DND-41 (cell line): ENCODE measurements at regions not wholly inside any gene's neighbourhood (a gene's known extent, or its start where the extent isn't known, plus 50 kb on each side); places are given as distances from the start of the nearest gene placed in this dataset.

Experiments used
- ATAC-seq: fragments of 200-7000 bp; cut with Tn5 transposase; 3 replicates; pipeline ENCODE4 v1.9.1; 2021; ENCODE audit warnings: low read depth; ENCODE audit not compliant: insufficient read depth
- DNase-seq: peaks from one replicate; pipeline ENCODE4 v3.0.0-alpha.2; 2020
- H2AFZ ChIP-seq: 2 replicates; pipeline ENCODE4 v1.6.0; 2012; ENCODE audit warnings: low read depth, low read length
- H3K27ac ChIP-seq: 2 replicates; pipeline ENCODE4 v1.5.1; 2012; ENCODE audit warnings: low read length, inconsistent platforms
- H3K27me3 ChIP-seq: fragments of 200-600 bp; sonication (generic); 2 replicates; pipeline ENCODE4 v1.6.0; 2012; ENCODE audit warnings: low read length, mild to moderate bottlenecking, inconsistent platforms; ENCODE audit not compliant: insufficient read depth, poor library complexity
- H3K36me3 ChIP-seq: 2 replicates; pipeline ENCODE4 v1.5.1; 2012; ENCODE audit warnings: low read length, inconsistent platforms; ENCODE audit not compliant: insufficient read depth
- H3K4me1 ChIP-seq: 2 replicates; pipeline ENCODE4 v1.5.1; 2012; ENCODE audit warnings: mild to moderate bottlenecking, low read length; ENCODE audit not compliant: insufficient read depth
- H3K4me2 ChIP-seq: 2 replicates; pipeline ENCODE4 v1.6.0; 2012; ENCODE audit warnings: mild to moderate bottlenecking, moderate library complexity, low read length, inconsistent platforms; ENCODE audit not compliant: insufficient read depth
- H3K4me3 ChIP-seq, 2 experiments: fragments of 200-600 bp in 1 of 2; shearing (Covaris generic) in 1 of 2; 2 replicates each; pipeline ENCODE4 v1.5.1; 2012 to 2016; ENCODE audit warnings: inconsistent platforms in 2 of 2, low read length in 2 of 2, mild to moderate bottlenecking in 2 of 2, low read depth in 1 of 2, moderate library complexity in 1 of 2
- H3K79me2 ChIP-seq: 2 replicates; pipeline ENCODE4 v1.6.0; 2012; ENCODE audit warnings: low read length, inconsistent platforms; ENCODE audit not compliant: insufficient read depth
- H3K9ac ChIP-seq: 2 replicates; pipeline ENCODE4 v1.6.0; 2012; ENCODE audit warnings: low read depth, mild to moderate bottlenecking, inconsistent platforms, low read length, moderate library complexity
- H3K9me3 ChIP-seq: 2 replicates; pipeline ENCODE4 v1.5.1; 2012; ENCODE audit warnings: low read length, moderate library complexity, mild to moderate bottlenecking, inconsistent platforms; ENCODE audit not compliant: insufficient read depth, severe bottlenecking
- H4K20me1 ChIP-seq: 2 replicates; pipeline ENCODE4 v1.6.0; 2012; ENCODE audit warnings: low read length; ENCODE audit not compliant: insufficient read depth
- CTCF ChIP-seq: IDR thresholded peaks from 2 replicates; pipeline ENCODE4 v1.5.1; 2012; ENCODE audit warnings: borderline replicate concordance, low read length, moderate library complexity, mild to moderate bottlenecking; ENCODE audit not compliant: poor library complexity, severe bottlenecking; ENCODE audit errors: extremely low read depth
- EZH2 ChIP-seq: IDR thresholded peaks from 3 replicates; pipeline ENCODE4 v1.6.1; 2012; ENCODE audit warnings: borderline replicate concordance, low read depth, mild to moderate bottlenecking, moderate library complexity, low read length, inconsistent platforms; ENCODE audit not compliant: severe bottlenecking

- no peak for DNase-seq
These were observed 174.7 kb downstream of the ADGRL4 start for GRCh38 chr1:78831731-78832360.

GRCh38 chr1:78833491-78833890 is 173.0 kb downstream of the ADGRL4 start:
- H3K27ac ChIP-seq, result no peak overlapping the region
- H3K4me3 ChIP-seq, result no peak overlapping the region
- DNase-seq (no peak), ATAC-seq (no peak)
- H3K9ac ChIP-seq, result no peak overlapping the region
- H2AFZ ChIP-seq, result no peak overlapping the region
- H3K79me2 ChIP-seq, result no peaks in the 10 kb centered on the region
- no peak overlapping the region for H3K4me2 ChIP-seq
- no peaks in the 10 kb centered on the region for H4K20me1 ChIP-seq
- no peaks in the 10 kb centered on the region for H3K36me3 ChIP-seq
- 0 out of 2 replicates have a peak, but pooled peaks cover 6% of the 10 kb centered on the region for H3K4me1 ChIP-seq
- no peaks in the 10 kb centered on the region for H3K9me3 ChIP-seq
- TF ChIP-seq EZH2 (no peak), CTCF (no peak)
- peaks cover under 1% of the 10 kb centered on the region for H3K27me3 ChIP-seq

More at GRCh38 chr1:78831731-78832360, 174.7 kb downstream of the ADGRL4 start:
- Histone ChIP-seq H3K9ac (no peak overlapping the region), H2AFZ (no peak overlapping the region), H3K4me2 (no peak overlapping the region), H4K20me1 (no peaks in the 10 kb centered on the region), H3K9me3 (no peaks in the 10 kb centered on the region), H3K36me3 (no peaks in the 10 kb centered on the region), H3K4me1 (0 out of 2 replicates have a peak, but pooled peaks cover 3% of the 10 kb centered on the region), H3K27ac (no peak overlapping the region), H3K27me3 (peaks cover 4% of the 10 kb centered on the region), H3K79me2 (no peaks in the 10 kb centered on the region), H3K4me3 (no peak overlapping the region)
- no peak for TF ChIP-seq EZH2
- TF ChIP-seq CTCF, result no peak
- no peak for ATAC-seq

DNA sequence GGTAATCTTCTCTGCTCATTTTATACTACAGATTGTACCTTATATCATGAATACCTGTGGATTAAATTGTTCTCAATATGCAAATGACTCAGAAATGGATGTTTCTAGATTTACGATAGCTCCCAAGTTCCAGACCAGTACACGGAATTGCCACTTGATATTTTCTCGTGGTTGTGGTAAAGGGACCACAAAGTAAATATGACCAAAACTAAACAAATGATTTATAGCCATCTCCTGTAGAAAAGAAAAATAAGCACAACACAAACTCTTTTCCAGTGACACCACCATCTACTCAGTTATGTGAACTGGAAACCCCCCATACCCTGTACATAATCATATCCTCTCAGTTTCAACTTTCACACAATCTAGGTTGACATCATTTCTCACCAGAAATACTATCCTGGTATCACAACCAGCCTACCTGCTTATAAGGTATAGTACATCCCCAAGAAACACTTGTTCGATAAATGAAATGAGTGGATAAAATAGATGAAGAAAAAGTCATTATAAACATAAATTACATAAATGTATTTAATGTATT is 172.3 kb downstream of the ADGRL4 start:
- Histone ChIP-seq H3K9me3 (no peaks in the 10 kb centered on the region), H3K27me3 (no peaks in the 10 kb centered on the region), H2AFZ (no peak overlapping the region), H3K9ac (no peak overlapping the region), H3K4me3 (no peak overlapping the region), H4K20me1 (no peaks in the 10 kb centered on the region), H3K27ac (no peak overlapping the region), H3K4me2 (no peak overlapping the region), H3K36me3 (no peaks in the 10 kb centered on the region), H3K4me1 (0 out of 2 replicates have a peak, but pooled peaks cover 6% of the 10 kb centered on the region), H3K79me2 (no peaks in the 10 kb centered on the region)
- TF ChIP-seq CTCF (no peak), EZH2 (no peak)
- DNase-seq (no peak), ATAC-seq (no peak)
